ENCODE measurements at regions not wholly inside any gene's neighbourhood (a gene's known extent, or its start where the extent isn't known, plus 50 kb on each side); places are given as distances from the start of the nearest gene placed in this dataset.
A peak's percentile ranks its signal among the peaks of the same experiment; 100 is the strongest.

- no peak for DNase-seq
Measured at GRCh38 chr7:69126896-69127479, 471.3 kb upstream of the AUTS2 start.

- DNase-seq = no peak
Measured at GRCh38 chr7:69129524-69129923, 468.8 kb upstream of the AUTS2 start.

- no peak for DNase-seq
Measured at GRCh38 chr7:69129951-69130350, 468.3 kb upstream of the AUTS2 start.

GRCh38 chr7:69130396-69130795 lies 467.9 kb upstream of the AUTS2 start:
- no peak for DNase-seq

- no peak for DNase-seq
Measured at GRCh38 chr7:69134316-69134715, 464.0 kb upstream of the AUTS2 start.

GRCh38 chr7:69147631-69148030 lies 450.6 kb upstream of the AUTS2 start:
- no peak for DNase-seq

- no peak for DNase-seq
Measured at GRCh38 chr7:69149804-69150782, 448.2 kb upstream of the AUTS2 start.

- no peak for DNase-seq
Measured at GRCh38 chr7:69162326-69162725, 435.9 kb upstream of the AUTS2 start.

- DNase-seq = no peak
Measured at GRCh38 chr7:69162931-69163670, 435.2 kb upstream of the AUTS2 start.

- peak; percentile 76 for DNase-seq
Measured at GRCh38 chr7:69166979-69167516, 431.2 kb upstream of the AUTS2 start.

GRCh38 chr7:69169386-69169785 lies 428.9 kb upstream of the AUTS2 start:
- no peak for DNase-seq

GRCh38 chr7:69172357-69173077 lies 425.8 kb upstream of the AUTS2 start:
- DNase-seq = no peak

- DNase-seq = no peak
Measured at GRCh38 chr7:69173341-69173740, 424.9 kb upstream of the AUTS2 start.

GRCh38 chr7:69173846-69174245 lies 424.4 kb upstream of the AUTS2 start:
- no peak for DNase-seq

GRCh38 chr7:69176841-69177240 lies 421.4 kb upstream of the AUTS2 start:
- DNase-seq = no peak

GRCh38 chr7:69177461-69177861 lies 420.8 kb upstream of the AUTS2 start:
- DNase-seq = no peak

- no peak for DNase-seq
Measured at GRCh38 chr7:69177941-69178494, 420.3 kb upstream of the AUTS2 start.

- DNase-seq = no peak
Measured at GRCh38 chr7:69180662-69181061, 417.6 kb upstream of the AUTS2 start.

GRCh38 chr7:69182596-69183467 lies 415.4 kb upstream of the AUTS2 start:
- no peak for DNase-seq

- DNase-seq = no peak
Measured at GRCh38 chr7:69184339-69184738, 413.9 kb upstream of the AUTS2 start.

- DNase-seq = no peak
Measured at GRCh38 chr7:69185170-69185569, 413.1 kb upstream of the AUTS2 start.

All from NCI-H510A treated with DMSO at 0.1 percent for 48 hours (cell line).